Activated CD8-positive, alpha-beta T cell treated with anti-CD3 and anti-CD28 coated beads for 36 hours (primary cell): ENCODE measurements at regions not wholly inside any gene's neighbourhood (a gene's known extent, or its start where the extent isn't known, plus 50 kb on each side); places are given as distances from the start of the nearest gene placed in this dataset.

Experiments
- ATAC-seq: fragments of 200-7000 bp; cut with Tn5 transposase; one replicate; pipeline ENCODE4 v1.10.0; 2021; ENCODE audit warnings: mild to moderate bottlenecking, moderate library complexity
- CTCF ChIA-PET: fragments of 350-600 bp; sonication (Branson Sonifier 250); formaldehyde crosslinking; loops from one replicate; lab custom pipeline; 2021; ENCODE audit warnings: antibody characterized with exemption; lab: Charles Lee
- POLR2A ChIA-PET: fragments of 350-600 bp; sonication (Branson Sonifier 250); formaldehyde crosslinking; loops from one replicate; lab custom pipeline; 2021; ENCODE audit warnings: antibody characterized with exemption; lab: Charles Lee
- DNase-seq: peaks from one replicate; pipeline ENCODE4 v3.0.0-alpha.2; 2020
- H3K27ac Mint-ChIP-seq: one replicate; pipeline ENCODE4 v1.8.0; 2021; ENCODE audit warnings: mild to moderate bottlenecking, mixed read lengths
- H3K27me3 Mint-ChIP-seq: one replicate; pipeline ENCODE4 v1.8.0; 2021; ENCODE audit warnings: mixed read lengths
- H3K36me3 Mint-ChIP-seq: one replicate; pipeline ENCODE4 v1.8.0; 2021; ENCODE audit warnings: low read depth, mixed read lengths
- H3K4me1 Mint-ChIP-seq: one replicate; pipeline ENCODE4 v1.8.0; 2021; ENCODE audit warnings: low read depth, mixed read lengths
- H3K4me3 Mint-ChIP-seq: one replicate; pipeline ENCODE4 v1.8.0; 2021; ENCODE audit warnings: mild to moderate bottlenecking, moderate library complexity, mixed read lengths
- H3K9me3 Mint-ChIP-seq: one replicate; pipeline ENCODE4 v1.8.0; 2021; ENCODE audit warnings: mixed read lengths
- intact Hi-C: fragments of 100-400 bp; cut with micrococcal nuclease; formaldehyde crosslinking; loops from one replicate; pipeline ENCODE4 v1.10.0; 2022
- TF ChIP-seq, protein P1 (sequence below): fragments of 200-600 bp; IDR thresholded peaks from one replicate; pipeline ENCODE4 v1.8.0; 2022; ENCODE audit warnings: antibody characterized with exemption, mild to moderate bottlenecking

GRCh38 chr6:153602401-153602800 is 436.6 kb upstream of the OPRM1 start:
- no peak for DNase-seq
- intact Hi-C loops, result no loop called here

GRCh38 chr6:153599901-153600300 is 439.1 kb upstream of the OPRM1 start:
- Mint-ChIP-seq H3K27ac (no peak overlapping the region), H3K4me3 (no peak overlapping the region), H3K36me3 (no peaks in the 10 kb centered on the region), H3K27me3 (no peaks in the 10 kb centered on the region), H3K4me1 (no peaks in the 10 kb centered on the region), H3K9me3 (no peaks in the 10 kb centered on the region)
- CTCF ChIA-PET, result no interaction called here
- ATAC-seq (no peak), DNase-seq (no peak)
- intact Hi-C loops, result no loop called here
- POLR2A ChIA-PET, result no interaction called here
- TF ChIP-seq, protein P1, sequence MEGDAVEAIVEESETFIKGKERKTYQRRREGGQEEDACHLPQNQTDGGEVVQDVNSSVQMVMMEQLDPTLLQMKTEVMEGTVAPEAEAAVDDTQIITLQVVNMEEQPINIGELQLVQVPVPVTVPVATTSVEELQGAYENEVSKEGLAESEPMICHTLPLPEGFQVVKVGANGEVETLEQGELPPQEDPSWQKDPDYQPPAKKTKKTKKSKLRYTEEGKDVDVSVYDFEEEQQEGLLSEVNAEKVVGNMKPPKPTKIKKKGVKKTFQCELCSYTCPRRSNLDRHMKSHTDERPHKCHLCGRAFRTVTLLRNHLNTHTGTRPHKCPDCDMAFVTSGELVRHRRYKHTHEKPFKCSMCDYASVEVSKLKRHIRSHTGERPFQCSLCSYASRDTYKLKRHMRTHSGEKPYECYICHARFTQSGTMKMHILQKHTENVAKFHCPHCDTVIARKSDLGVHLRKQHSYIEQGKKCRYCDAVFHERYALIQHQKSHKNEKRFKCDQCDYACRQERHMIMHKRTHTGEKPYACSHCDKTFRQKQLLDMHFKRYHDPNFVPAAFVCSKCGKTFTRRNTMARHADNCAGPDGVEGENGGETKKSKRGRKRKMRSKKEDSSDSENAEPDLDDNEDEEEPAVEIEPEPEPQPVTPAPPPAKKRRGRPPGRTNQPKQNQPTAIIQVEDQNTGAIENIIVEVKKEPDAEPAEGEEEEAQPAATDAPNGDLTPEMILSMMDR, result no peak

More at GRCh38 chr6:153602401-153602800, 436.6 kb upstream of the OPRM1 start:
- no peaks in the 10 kb centered on the region for H3K36me3 Mint-ChIP-seq
- ChIA-PET POLR2A (no interaction called here), CTCF (no interaction called here)
- H3K4me3 Mint-ChIP-seq, result no peak overlapping the region
- H3K9me3 Mint-ChIP-seq, result no peaks in the 10 kb centered on the region
- TF ChIP-seq, protein P1, result no peak
- ATAC-seq, result no peak
- no peaks in the 10 kb centered on the region for H3K27me3 Mint-ChIP-seq
- no peaks in the 10 kb centered on the region for H3K4me1 Mint-ChIP-seq
- no peak overlapping the region for H3K27ac Mint-ChIP-seq

DNA sequence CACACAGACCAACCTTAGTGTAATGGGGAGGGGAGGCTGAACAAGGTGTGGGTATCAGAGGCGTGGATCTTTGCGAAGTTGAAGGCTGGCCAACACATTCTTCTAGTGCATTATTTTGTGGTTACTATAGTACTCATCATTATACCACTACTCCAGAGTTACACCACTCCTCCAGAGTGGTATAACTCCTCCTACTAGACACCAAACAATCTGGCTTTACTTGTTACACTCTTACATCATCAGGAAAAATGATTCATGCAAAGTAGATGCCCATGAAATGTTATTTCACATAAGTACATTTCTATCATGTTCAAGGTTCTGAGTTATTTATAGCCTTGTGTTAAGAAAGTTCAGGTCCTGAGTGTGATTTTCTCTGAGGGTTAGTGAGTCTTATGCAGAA is 443.1 kb upstream of the OPRM1 start:
- intact Hi-C loops, result no loop called here
- DNase-seq (no peak), ATAC-seq (no peak)
- Mint-ChIP-seq H3K4me3 (no peak overlapping the region), H3K9me3 (no peaks in the 10 kb centered on the region), H3K27me3 (no peaks in the 10 kb centered on the region), H3K27ac (no peak overlapping the region), H3K4me1 (no peaks in the 10 kb centered on the region), H3K36me3 (no peaks in the 10 kb centered on the region)
- TF ChIP-seq, protein P1, result no peak
- ChIA-PET CTCF (no interaction called here), POLR2A (no interaction called here)

GRCh38 chr6:153594871-153595270 is 444.2 kb upstream of the OPRM1 start:
- no peak overlapping the region for H3K27ac Mint-ChIP-seq
- H3K4me3 Mint-ChIP-seq, result no peak overlapping the region
- no peaks in the 10 kb centered on the region for H3K27me3 Mint-ChIP-seq
- H3K36me3 Mint-ChIP-seq, result no peaks in the 10 kb centered on the region
- ATAC-seq, result no peak
- TF ChIP-seq, protein P1, result no peak
- ChIA-PET CTCF (no interaction called here), POLR2A (no interaction called here)
- DNase-seq, result no peak
- intact Hi-C loops, result no loop called here
- no peaks in the 10 kb centered on the region for H3K9me3 Mint-ChIP-seq
- H3K4me1 Mint-ChIP-seq, result no peaks in the 10 kb centered on the region

- CTCF ChIA-PET, result no interaction called here
- no peak overlapping the region for H3K4me3 Mint-ChIP-seq
- POLR2A ChIA-PET, result no interaction called here
- H3K27ac Mint-ChIP-seq, result no peak overlapping the region
- TF ChIP-seq, protein P1, result no peak
- H3K4me1 Mint-ChIP-seq, result no peaks in the 10 kb centered on the region
- intact Hi-C loops, result no loop called here
- DNase-seq, result no peak
- H3K36me3 Mint-ChIP-seq, result no peaks in the 10 kb centered on the region
- no peak for ATAC-seq
- no peaks in the 10 kb centered on the region for H3K27me3 Mint-ChIP-seq
- no peaks in the 10 kb centered on the region for H3K9me3 Mint-ChIP-seq
These were observed 447.9 kb upstream of the OPRM1 start for GRCh38 chr6:153591159-153591558.
